Right lobe of liver (tissue), 6 donors: ENCODE measurements at regions not wholly inside any gene's neighbourhood (a gene's known extent, or its start where the extent isn't known, plus 50 kb on each side); places are given as distances from the start of the nearest gene placed in this dataset.
"Not testable (repeated sequence)": the region's sequence is repeated elsewhere in the genome, so short reads cannot be mapped to it uniquely, and the experiment has no call there.

Experiments
- ATAC-seq, 4 donors: fragments of 200-7000 bp; cut with Tn5 transposase; one replicate each; pipeline ENCODE4 v1.9.1; 2020; ENCODE audit warnings: mild to moderate bottlenecking in 4 of 4, moderate library complexity in 4 of 4
- DNase-seq, 3 donors: peaks; one replicate each; pipeline ENCODE4 v3.0.0-alpha.2; 2020
- H3K27ac ChIP-seq, 3 donors: fragments of 200-600 bp; one replicate each; pipeline ENCODE4 v1.8.0; 2022
- H3K27me3 ChIP-seq, 2 donors: fragments of 200-600 bp; one replicate each; pipeline ENCODE4 v1.8.0; 2022
- H3K36me3 ChIP-seq, 4 donors: fragments of 200-600 bp; sonication (generic) in 1 of 4; one replicate each; pipeline versions ENCODE4 v1.5.1 to v1.8.0; 2017 to 2022; ENCODE audit warnings: control low read depth in 1 of 4
- H3K4me1 ChIP-seq, 4 donors: fragments of 200-600 bp; sonication (generic) in 1 of 4; one replicate each; pipeline versions ENCODE4 v1.5.1 to v1.8.0; 2017 to 2022; ENCODE audit warnings: control low read depth in 1 of 4
- H3K4me3 ChIP-seq, 3 donors: fragments of 200-600 bp; one replicate each; pipeline ENCODE4 v1.8.0; 2022
- H3K9me3 ChIP-seq, 4 donors: fragments of 200-600 bp; sonication (generic) in 1 of 4; one replicate each; pipeline versions ENCODE4 v1.5.1 to v1.8.0; 2017 to 2022; ENCODE audit warnings: control low read depth in 1 of 4
- CTCF ChIP-seq, 4 donors: fragments of 200-600 bp in 3 of 4; fragments of 450-650 bp in 1 of 4; IDR thresholded peaks; one replicate each; pipeline versions ENCODE4 v1.5.1 to v1.8.0; 2016 to 2022; ENCODE audit warnings: antibody characterized with exemption in 4 of 4, mild to moderate bottlenecking in 2 of 4
- POLR2A ChIP-seq: fragments of 450-650 bp; IDR thresholded peaks from one replicate; pipeline ENCODE4 v1.6.1; 2017; ENCODE audit warnings: antibody characterized with exemption, mild to moderate bottlenecking
- WGBS: methylation state at CpG from one replicate; pipeline ENCODE4 v1.1.6; 2018; ENCODE audit warnings: low coverage, low lambda C conversion rate; ENCODE audit not compliant: insufficient coverage; ENCODE audit errors: missing lambda C conversion rate; 5-methylcytosine and 5-hydroxymethylcytosine counted together
- intact Hi-C, 2 donors: fragments of 100-400 bp; cut with DNase I; formaldehyde crosslinking; loops; one replicate each; pipeline versions ENCODE4 v1.11.2 to v1.14.1; 2022
- donor health status: DM: no; HTN: yes; CAD: no.
- donor health status: DM: no; HTN: no; CAD: no.
- donor health status: DM: no; HTN: no; CAD: no.
- donor health status: DM: no; HTN: yes; CAD: no.
- donor health status: DM: no; HTN: yes; CAD: no.

- no peaks in the 10 kb centered on the region for H3K36me3 ChIP-seq
- intact Hi-C loops, result no loop called here
- DNase-seq (no peak), ATAC-seq (no peak)
- no peaks in the 10 kb centered on the region for H3K27me3 ChIP-seq
- H3K4me1 ChIP-seq, result no peaks in the 10 kb centered on the region
- H3K9me3 ChIP-seq, result no peaks in the 10 kb centered on the region
- WGBS, result 19% methylated on average over 4 of the region's 4 CpGs
- no peak overlapping the region for H3K4me3 ChIP-seq
- no peak overlapping the region for H3K27ac ChIP-seq
- TF ChIP-seq POLR2A, result no peak
- TF ChIP-seq CTCF (IDR thresholded peaks at IDR 0.05), result no peak
These were observed 295.5 kb upstream of the HS3ST5 start for GRCh38 chr6:114638341-114638740.

- TF ChIP-seq CTCF (IDR thresholded peaks at IDR 0.05) (no peak), POLR2A (no peak)
- Histone ChIP-seq H3K36me3 (no peaks in the 10 kb centered on the region), H3K27ac (no peak overlapping the region), H3K9me3 (no peaks in the 10 kb centered on the region), H3K4me1 (no peaks in the 10 kb centered on the region), H3K27me3 (no peaks in the 10 kb centered on the region), H3K4me3 (no peak overlapping the region)
- DNase-seq, result no peak
- intact Hi-C loops, result no loop called here
- ATAC-seq, result no peak
These were observed 291.2 kb upstream of the HS3ST5 start for GRCh38 chr6:114634016-114634415.

GRCh38 chr6:114626226-114626625 lies 283.4 kb upstream of the HS3ST5 start:
- WGBS, result 64% methylated on average over 1 of the region's 1 CpG
- not testable (repeated sequence) for DNase-seq

DNA sequence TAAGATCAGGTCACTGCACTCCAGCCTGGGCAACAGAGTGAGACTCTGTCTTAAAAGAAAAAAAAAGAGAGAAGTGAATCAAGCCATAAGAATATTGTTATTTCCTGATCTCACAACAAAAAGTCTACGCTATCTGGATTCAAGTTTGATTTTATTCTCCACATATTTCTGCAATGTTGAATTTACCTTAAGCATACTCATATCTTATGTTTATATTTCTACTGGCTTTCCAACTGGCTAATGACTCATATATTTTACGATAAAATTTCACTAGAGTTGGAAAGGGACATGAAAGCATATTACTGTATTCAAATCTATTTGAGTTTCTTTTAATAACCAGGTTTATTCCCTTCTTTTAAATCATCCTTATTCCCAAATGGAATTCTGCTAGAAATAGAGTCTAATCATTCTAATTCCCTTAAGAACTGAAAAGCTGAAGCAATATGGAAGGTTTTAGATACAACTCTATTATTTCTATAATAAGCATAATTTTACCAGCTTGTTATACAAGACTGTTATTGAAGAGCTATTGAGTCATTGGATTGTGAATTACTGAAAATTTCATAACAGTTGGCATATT lies 276.9 kb upstream of the HS3ST5 start:
- Histone ChIP-seq H3K9me3 (no peaks in the 10 kb centered on the region), H3K4me3 (no peak overlapping the region), H3K4me1 (no peaks in the 10 kb centered on the region), H3K27ac (no peak overlapping the region), H3K27me3 (no peaks in the 10 kb centered on the region), H3K36me3 (no peaks in the 10 kb centered on the region)
- WGBS, result 69% methylated on average over 2 of the region's 2 CpGs
- DNase-seq (no peak), ATAC-seq (no peak)
- TF ChIP-seq CTCF (IDR thresholded peaks at IDR 0.05), result no peak
- TF ChIP-seq POLR2A, result no peak
- intact Hi-C loops, result no loop called here

More at GRCh38 chr6:114626226-114626625, 283.4 kb upstream of the HS3ST5 start:
- H3K4me3 ChIP-seq, H3K4me1 ChIP-seq, H3K9me3 ChIP-seq, ATAC-seq, H3K36me3 ChIP-seq, H3K27me3 ChIP-seq, intact Hi-C loops, H3K27ac ChIP-seq: not testable (repeated sequence)

- H3K4me3 ChIP-seq, result no peak overlapping the region
- H3K36me3 ChIP-seq, result no peaks in the 10 kb centered on the region
- TF ChIP-seq CTCF (IDR thresholded peaks at IDR 0.05) (no peak), POLR2A (no peak)
- H3K27me3 ChIP-seq, result no peaks in the 10 kb centered on the region
- no peak overlapping the region for H3K27ac ChIP-seq
- no peaks in the 10 kb centered on the region for H3K9me3 ChIP-seq
- ATAC-seq (no peak), DNase-seq (no peak)
- H3K4me1 ChIP-seq, result no peaks in the 10 kb centered on the region
- intact Hi-C loops, result no loop called here
These were observed 268.9 kb upstream of the HS3ST5 start for GRCh38 chr6:114611696-114612095.
